ENCODE measurements at regions not wholly inside any gene's neighbourhood (a gene's known extent, or its start where the extent isn't known, plus 50 kb on each side); places are given as distances from the start of the nearest gene placed in this dataset.
"Not testable (repeated sequence)": the region's sequence is repeated elsewhere in the genome, so short reads cannot be mapped to it uniquely, and the experiment has no call there.

DNA sequence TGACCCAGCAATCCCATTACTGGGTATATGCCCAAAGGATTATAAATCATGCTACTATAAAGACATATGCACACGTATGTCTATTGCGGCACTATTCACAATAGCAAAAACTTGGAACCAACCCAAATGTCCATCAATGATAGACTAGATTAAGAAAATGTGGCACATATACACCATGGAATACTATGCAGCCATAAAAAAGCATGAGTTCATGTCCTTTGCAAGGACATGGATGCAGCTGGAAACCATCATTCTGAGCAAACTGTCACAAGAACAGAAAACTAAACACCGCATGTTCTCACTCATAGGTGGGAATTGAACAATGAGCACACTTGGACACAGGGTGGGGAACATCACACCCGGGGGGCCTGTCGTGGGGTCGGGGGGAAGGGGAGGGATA, 80.1 kb upstream of the TMEM170B start:
- not testable (repeated sequence) for DNase-seq (ENCODE audit: low read depth in 4 of 4, low spot score in 2 of 4)

DNA sequence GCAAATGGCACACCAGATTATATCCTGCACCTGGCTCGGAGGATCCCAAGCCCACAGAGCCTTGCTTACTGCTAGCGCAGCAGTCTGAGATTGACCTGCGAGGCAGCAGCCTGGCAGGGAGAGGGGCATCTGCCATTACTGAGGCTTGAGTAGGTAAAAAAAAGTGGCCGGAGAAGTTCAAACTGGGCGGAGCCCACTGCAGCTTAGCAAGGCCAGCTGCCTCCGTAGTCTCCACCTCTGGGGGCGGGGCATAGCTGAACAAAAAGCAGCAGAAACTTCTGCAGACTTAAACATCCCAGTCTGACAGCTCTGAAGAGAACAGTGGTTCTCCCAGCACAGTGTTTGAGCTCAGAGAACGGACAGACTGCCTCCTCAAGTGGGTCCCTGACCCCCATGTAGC, 85.4 kb upstream of the TMEM170B start:
- not testable (repeated sequence) for DNase-seq (ENCODE audit: low read depth in 4 of 4, low spot score in 2 of 4)

DNA sequence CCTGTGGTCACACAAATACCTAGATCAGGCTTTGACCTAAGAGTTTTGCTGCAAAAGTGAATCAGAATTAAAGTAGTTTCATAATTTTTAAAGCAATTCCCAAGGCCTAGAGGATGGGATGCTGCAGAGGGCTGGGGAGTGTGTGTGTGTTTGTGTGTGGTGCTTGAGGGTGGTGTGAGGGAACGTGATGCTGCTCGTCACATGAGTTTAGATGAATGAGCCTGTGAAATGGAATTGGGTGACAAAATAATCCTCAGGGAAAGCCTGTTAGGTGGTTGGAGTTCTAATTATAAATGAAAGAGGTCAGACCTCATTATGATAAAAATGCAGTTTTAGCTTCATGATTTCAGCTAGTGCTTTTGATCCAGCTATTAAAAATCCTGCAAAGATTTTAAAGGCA, 87.5 kb upstream of the TMEM170B start:
- DNase-seq (ENCODE audit: low read depth in 4 of 4, low spot score in 2 of 4) = no peak

DNA sequence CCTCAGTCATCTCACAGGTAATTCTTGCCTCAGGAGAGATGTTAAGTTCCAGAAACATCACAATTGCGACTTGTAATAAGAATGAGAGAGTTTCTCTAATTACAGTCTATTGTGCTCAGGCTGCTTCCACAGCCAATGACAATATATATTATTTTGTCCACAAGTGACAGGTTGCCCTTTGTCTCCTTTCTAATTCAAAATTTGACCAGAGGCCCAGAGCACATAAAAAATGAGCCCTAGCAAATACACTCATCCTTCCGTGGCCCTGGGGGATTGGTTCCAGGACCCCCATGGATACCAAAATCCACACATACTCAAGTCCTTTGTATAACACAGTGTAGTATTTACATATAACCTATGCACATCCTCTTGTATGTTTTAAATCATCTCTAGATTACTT, 88.1 kb upstream of the TMEM170B start:
- DNase-seq (ENCODE audit: low read depth in 4 of 4, low spot score in 2 of 4) = no peak

DNA sequence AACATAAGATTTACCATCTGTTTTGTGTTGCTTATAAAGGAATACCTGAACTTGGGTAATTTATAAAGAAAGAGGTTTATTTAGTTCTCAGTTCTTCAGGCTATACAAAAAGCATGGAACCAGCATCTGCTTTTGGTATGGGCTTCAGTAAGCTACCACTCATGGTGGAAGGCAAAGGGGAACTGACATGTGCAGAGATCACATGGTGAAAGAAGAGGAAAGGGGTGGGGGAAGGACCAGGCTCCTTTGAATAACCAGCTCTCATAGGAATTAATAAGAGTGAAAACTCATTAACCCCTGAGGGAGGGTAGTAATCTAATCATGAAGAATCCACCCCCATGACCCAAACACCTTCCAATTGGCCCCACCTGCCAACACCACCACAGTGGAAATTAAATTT, 89.5 kb upstream of the TMEM170B start:
- DNase-seq (ENCODE audit: low read depth in 4 of 4, low spot score in 2 of 4) = no peak

DNA sequence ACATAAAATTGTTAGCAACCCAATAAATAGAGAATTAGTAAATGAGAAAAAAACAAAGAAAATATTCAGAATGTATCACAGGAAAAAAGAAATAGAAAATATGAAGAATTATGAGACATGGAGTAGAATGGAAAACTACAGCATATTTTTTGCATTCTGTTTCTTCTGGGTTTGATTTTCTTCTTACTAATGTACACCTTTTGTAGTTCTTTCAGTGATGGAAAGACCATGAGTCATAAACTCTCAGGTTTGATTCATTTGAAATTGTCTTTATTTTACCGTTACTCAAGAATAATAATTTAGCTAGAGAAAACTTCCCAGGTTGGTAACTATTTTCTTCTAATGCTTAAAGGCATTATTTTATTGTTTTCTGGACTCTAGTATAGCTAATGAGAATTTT, 90.3 kb upstream of the TMEM170B start:
- no peak for DNase-seq (ENCODE audit: low read depth in 4 of 4, low spot score in 2 of 4)

DNA sequence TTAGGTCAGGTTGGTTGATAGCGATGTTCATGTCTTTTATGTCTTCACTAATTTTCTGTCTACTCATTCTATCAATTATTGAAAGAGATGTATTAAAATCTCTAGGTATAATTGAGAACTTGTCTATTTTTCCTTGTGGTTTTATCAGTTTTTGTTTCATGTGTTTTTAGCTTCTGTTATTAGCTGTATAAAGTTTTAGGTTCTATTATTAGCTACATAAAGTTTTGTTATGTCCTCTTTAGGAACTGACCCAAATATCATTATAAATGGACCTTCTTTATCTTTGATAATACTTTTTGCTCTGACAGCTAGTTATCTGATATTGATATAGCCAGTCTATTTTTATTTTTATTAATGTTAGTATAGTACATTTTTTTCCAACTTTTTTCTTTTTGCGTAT, 92.4 kb upstream of the TMEM170B start:
- DNase-seq (ENCODE audit: low read depth in 4 of 4, low spot score in 2 of 4) = no peak

DNA sequence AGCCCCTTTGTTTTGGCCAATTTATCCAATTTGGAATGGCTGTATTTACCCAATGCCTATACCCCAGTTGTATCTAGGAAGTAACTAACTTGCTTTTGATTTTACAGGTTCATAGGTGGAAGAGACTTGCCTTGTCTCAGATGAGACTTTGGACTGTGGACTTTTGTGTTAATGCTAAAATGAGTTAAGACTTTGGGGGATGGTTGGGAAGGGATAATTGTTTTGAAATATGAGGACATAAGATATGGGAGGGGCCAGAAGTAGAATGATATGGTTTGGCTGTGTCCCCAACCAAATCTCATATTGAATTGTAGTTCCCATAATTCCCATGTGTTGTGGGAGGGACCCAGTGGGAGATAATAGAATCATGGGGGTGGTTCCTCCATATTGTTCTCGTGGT, 94.4 kb upstream of the TMEM170B start:
- not testable (repeated sequence) for DNase-seq (ENCODE audit: low read depth in 4 of 4, low spot score in 2 of 4)

DNA sequence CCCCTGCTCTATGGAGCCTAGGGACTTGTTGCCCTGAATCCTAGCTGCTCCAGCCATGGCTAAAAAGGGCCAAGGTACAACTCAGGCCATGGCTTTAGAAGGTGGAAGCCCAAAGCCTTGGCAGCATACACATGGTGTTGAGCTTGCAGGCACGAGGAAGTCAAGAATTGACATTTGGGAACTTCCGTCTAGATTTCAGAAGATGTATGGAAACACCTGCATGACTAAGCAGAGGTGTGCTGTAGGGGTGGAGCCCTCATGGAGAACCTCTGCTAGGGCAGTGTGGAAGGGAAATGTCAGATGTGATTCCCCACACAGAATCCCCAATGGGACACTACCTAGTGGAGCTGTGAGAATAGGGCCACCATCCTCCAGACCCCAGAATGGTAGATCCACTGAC, 95.1 kb upstream of the TMEM170B start:
- DNase-seq (ENCODE audit: low read depth in 4 of 4, low spot score in 2 of 4) = no peak

DNA sequence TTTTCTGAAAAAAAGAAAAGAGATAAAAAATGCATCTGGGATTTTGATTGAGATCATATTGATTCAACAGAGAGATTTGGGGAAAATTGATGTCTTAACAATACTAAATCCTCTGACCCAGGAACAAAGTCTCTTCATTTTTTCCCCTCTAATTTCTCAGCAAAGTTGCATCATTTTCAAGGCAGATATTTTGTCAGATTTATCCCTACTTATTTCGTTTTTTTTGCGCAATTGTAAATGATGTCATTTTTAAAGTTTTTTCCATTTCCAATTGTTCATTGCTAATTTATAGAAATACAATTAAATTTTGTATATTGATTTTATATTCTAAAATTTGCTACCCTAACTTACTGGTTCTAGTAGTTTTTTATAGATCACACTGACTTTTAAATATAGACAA, 97.7 kb upstream of the TMEM170B start:
- DNase-seq (ENCODE audit: low read depth in 4 of 4, low spot score in 2 of 4) = no peak

DNA sequence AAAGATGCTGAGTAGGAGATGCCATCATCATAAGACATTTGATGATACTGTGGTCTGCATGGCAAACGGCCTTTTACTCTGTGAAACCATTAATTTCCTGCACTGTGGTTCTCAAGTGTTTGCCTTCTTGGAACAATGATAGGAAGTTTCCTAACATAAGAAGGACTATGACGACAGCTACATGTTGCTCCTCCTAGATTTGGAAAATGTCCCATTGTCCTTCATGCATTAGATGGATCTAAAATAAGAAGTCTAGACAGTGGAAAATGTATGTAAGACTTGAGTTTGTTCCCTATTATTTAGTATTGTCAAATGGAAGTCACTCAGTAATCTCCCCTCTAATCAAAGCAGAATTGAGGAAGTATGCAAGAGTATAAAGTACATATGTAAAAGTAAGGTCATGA, 98.5 kb upstream of the TMEM170B start:
- DNase-seq (ENCODE audit: low read depth in 4 of 4, low spot score in 2 of 4) = no peak

DNA sequence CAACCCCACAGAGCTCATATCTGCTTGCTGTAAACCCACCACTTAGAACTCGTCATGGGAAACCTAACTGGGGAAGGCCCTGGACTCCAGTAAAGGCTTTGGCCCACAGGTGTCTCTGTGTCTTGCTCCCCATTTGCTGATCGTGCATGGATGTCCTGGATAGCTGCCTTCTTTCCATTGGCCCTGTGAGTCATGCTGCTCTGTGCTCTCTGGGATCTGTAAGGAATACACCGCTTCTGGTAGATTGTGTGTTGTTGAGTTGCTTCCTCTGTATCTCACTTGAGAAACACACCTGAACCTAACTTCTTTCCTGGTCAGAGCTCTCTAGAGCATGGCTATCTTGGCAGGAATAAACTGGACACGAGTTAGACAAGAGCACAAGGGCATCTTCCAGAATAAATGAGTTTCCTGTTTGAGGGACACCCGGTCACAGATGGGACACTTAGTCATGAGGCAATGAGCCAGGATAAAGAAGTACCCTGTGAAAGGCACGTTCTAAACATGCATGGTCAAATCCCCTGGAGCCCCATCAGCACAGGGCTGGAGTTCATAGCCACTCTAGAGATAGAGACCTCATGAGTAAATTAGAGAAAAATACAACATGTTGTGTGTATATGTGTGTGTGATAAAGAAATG, 99.6 kb upstream of the TMEM170B start:
- no peak for DNase-seq (ENCODE audit: low read depth in 4 of 4, low spot score in 2 of 4)

DNA sequence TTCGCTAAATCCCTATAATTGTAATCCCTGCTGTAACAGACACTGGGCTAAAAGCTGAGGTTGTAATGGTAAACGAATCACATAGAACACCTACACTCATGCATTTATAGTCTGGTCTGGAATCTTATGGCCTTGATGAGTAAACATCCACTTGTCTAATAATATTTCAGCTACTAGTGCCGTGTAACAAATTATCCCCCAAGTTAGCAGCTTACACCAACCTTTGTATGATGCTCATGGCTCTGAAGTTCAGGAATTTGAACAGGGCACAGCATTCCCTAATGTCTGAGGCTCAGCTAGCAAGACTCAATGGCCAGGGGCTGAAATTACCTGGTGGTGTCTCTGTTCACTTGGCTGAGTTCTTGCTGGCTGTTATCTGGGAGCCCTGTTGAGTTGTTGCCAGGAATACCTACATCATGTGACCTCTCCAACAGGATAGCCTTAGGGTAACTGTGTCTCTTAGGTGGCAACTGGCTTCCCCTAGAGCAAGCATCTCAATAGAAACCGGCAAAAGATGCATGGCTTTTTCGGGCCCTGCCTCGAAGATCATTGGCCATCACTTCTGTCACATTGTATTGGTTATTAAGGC, 100.9 kb upstream of the TMEM170B start:
- no peak for DNase-seq (ENCODE audit: low read depth in 4 of 4, low spot score in 2 of 4)

DNA sequence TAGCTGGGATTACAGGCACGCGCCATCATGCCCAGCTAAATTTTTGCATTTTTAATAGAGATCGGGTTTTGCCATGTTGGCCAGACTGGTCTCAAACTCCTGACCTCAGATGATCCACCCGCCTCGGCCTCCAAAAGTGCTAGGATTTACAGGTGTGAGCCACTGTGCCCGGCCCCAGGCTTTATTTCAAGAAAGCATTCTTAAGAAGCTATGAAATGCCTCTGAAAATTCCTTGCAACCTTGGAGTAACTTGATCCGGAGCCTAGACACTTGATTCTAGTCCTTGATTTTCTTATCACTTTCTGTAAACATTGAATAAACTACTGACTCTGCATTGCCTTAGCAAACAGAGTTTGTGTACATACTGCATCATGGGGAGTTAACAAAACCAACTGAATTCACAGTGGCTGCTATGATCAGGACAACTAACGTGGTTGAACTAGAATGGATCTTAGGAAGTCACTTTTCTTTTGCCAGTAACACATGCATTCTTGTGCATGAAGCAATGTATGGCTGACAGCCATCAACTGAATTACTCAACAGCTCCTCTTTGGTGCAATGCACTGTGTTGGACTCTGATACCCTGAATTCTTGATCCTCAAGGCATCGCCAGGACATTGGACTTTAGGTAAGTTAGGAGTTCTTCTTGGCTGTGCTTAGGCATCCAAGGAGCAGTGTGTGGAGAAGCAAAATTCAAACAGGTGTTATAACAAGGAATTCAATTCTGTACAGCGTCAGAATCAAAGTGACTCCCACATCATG, 102.8 kb upstream of the TMEM170B start:
- DNase-seq (ENCODE audit: low read depth in 4 of 4, low spot score in 2 of 4) = no peak

DNA sequence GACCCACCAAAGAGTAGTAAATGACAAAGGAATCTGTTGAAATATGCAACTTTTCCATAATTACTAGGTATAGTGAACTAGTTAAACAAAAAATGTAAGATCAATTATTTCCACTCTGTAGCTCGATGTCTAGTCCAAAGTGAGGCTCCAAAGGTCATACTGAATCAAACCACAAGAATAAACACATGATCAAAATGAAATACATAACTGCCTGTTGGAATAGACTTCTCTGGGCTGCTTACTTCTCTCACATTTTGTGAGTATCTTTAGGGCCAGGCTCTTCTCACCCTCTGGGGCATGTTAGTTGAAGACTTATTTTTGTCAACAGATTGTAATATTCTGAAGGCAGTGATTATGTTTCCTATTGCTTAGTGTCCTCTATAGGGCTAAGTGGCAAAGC, 103.7 kb upstream of the TMEM170B start:
- DNase-seq (ENCODE audit: low read depth in 4 of 4, low spot score in 2 of 4) = no peak

DNA sequence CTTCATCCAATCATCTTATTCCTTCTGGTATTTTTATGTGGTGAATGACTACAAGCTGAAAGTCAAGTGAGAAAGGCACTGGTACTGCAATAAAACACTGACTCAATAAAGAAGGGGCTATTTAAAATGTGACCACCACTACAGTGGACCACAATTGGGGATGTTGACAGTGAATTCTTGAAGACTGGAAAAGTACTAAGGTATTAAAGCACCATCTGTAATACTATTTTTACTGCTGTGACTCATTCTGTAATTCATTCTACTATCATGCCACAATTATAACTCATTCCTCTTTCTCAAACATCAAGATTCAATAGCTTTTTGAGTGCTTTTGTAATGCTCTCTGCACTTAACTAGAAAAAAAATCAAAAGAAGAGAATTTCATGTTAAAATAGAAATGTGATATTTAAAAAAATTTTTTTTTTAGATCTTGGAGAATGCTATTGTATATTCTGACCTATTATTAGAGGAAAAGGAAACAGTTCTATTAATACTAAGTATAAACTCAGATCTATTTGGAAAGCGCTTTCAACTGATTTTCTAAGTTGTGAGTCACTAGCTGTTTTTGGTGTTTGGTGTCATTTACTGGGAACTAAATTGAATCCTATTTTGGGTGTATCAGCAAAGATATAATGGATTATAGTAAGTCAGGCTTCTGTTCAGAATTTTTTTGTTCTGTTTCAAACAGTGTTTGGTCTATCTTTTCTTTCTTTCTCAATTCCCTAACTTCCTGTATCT, 104.7 kb upstream of the TMEM170B start:
- DNase-seq (ENCODE audit: low read depth in 4 of 4, low spot score in 2 of 4) = no peak

DNA sequence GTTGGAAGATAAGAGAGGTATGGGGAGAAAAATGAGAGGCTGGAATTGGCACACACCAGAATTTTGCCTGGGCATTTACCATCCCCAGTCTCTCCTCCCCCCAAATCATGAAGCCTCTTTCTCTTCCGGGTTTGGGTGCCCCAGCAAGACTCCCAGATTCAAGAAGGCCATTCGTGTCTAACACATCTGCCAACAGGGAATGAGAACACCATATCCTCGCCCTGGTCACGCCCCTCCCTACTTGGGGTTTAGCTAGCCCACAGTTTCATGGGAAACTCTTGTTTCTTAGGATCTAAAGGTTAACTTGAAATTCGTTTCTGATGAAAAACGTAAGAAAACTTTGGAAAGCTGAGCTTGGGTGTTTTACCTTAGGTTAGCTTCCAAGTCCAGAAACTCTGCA, 105.5 kb upstream of the TMEM170B start:
- no peak for DNase-seq (ENCODE audit: low read depth in 4 of 4, low spot score in 2 of 4)

DNA sequence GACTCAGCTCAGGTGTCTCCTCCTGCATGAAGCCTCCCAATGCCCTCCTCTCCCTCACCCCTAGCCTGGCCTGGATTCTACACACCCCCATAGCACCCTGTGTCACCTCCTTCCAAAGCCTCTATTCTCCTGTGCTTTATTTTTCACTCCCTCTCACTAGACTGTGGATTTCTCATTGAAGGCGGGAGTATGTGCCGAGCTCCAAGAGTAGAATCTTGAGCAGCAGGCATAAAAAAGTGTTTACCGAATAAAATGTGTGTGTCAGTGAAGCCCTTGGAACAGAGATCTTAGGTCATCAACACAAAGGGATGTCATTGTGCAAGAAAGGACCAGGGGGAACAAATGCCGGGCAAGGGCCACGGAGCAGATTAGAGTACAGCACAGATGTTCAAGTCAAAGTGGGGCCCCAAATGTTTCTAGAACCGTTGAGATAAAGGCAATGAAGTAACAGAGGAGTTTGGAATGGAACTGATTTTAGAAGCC, 106.1 kb upstream of the TMEM170B start:
- DNase-seq (ENCODE audit: low read depth in 4 of 4, low spot score in 2 of 4) = no peak

DNA sequence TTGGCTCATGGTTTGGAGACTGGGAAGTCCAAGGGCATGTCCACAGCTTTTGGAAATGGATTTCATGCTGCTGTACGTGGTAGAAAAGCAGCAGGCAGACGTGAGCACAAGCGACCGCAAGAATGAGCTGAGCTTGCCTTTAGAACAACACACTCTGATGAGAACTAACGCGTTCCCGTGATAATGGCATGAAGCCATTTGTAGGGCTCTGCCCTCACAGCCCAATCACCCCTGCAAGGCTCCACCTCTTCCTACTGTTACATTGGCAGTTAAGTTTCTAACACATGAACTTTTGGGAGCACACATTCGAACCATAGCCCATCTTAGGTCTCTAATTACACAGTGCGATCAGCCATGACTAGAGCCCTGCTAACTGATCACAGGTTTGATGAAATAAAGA, 107.5 kb upstream of the TMEM170B start:
- DNase-seq (ENCODE audit: low read depth in 4 of 4, low spot score in 2 of 4) = no peak

DNA sequence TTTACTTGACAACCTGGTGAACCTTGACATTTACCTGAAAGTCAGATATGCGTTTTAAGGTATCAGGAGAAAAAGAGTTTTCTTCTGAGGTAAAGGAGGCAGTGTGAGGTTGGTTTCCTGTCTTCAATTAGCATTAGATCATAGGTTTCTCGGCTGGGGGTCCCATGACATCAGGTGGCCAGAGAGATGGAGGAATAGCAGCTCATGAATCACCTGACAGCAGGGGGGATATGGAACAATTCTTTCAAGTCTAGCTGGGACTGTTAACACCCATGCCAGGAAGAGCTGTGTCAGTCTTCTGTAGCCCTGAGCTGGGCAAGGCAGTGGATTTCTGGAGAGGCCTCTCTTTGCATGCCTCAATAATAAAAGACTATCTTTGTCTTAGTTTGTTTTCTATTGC, 108.0 kb upstream of the TMEM170B start:
- no peak for DNase-seq (ENCODE audit: low read depth in 4 of 4, low spot score in 2 of 4)

DNA sequence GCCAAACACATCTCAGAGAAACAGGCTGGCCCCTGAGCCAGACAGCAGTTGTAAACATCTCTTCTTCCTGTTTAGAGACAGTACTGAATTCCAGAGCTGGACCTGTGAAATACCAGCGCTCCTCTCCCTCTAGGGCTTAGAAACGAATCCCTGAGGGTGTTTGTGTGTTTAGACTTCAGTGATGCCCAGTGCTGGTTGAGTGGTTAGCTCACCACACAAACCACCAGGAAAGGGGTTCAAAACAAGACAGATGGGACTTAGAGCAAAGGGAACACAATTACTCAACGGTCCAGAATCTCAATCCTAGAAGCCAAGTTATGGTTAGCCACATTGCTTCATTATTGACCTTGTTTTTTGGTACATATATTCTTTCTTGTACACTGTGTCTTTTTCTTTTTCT, 108.7 kb upstream of the TMEM170B start:
- no peak for DNase-seq (ENCODE audit: low read depth in 4 of 4, low spot score in 2 of 4)

Data from left renal cortex interstitium (tissue), 4 donors.